ENCODE measurements at regions not wholly inside any gene's neighbourhood (a gene's known extent, or its start where the extent isn't known, plus 50 kb on each side); places are given as distances from the start of the nearest gene placed in this dataset.

DNA sequence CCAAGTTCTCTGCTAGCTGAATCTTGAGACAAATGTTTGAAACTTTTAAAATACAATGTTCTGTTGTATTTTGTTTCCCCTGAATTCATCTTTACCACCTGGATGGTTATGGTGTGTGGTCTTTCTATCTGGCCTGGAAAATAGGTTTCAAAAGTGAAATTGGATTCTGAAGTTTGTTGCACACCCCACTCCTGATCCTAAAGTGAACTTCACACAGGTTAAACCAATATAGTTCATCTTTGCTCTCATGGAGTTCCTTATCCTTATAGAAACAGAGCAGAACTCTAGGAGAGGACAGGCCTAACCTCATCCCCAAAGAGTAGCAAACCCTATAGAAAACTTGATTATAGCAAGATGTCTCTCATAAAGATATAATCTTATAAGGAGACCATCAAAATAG lies 179.4 kb upstream of the BCL6 start:
- TF ChIP-seq YY1 (IDR thresholded peaks at IDR 0.05; ENCODE audit: insufficient read depth, insufficient read length) (no peak), SUZ12 (IDR thresholded peaks at IDR 0.05; ENCODE audit: extremely low read depth, insufficient read depth, insufficient read length) (no peak), ZNF274 (IDR thresholded peaks at IDR 0.05; ENCODE audit: low read depth, low read length) (no peak)
